GM12864 (cell line): ENCODE measurements at regions not wholly inside any gene's neighbourhood (a gene's known extent, or its start where the extent isn't known, plus 50 kb on each side); places are given as distances from the start of the nearest gene placed in this dataset.
A peak's percentile ranks its signal among the peaks of the same experiment; 100 is the strongest.
"Not testable (repeated sequence)": the region's sequence is repeated elsewhere in the genome, so short reads cannot be mapped to it uniquely, and the experiment has no call there.

Experiments
- DNase-seq: peaks from one replicate; pipeline ENCODE4 v3.0.0-alpha.2; 2011; ENCODE audit warnings: low read depth
- H3K4me3 ChIP-seq: 2 replicates; pipeline ENCODE4 v1.5.1; 2011; ENCODE audit warnings: mild to moderate bottlenecking, low read depth, low read length, control low read depth
- TF ChIP-seq, protein P1 (sequence below): IDR thresholded peaks from 2 replicates; pipeline ENCODE4 v1.5.1; 2011; ENCODE audit warnings: low read depth, mild to moderate bottlenecking, moderate library complexity, low read length, control low read depth, inconsistent platforms; ENCODE audit errors: missing control alignments

DNA sequence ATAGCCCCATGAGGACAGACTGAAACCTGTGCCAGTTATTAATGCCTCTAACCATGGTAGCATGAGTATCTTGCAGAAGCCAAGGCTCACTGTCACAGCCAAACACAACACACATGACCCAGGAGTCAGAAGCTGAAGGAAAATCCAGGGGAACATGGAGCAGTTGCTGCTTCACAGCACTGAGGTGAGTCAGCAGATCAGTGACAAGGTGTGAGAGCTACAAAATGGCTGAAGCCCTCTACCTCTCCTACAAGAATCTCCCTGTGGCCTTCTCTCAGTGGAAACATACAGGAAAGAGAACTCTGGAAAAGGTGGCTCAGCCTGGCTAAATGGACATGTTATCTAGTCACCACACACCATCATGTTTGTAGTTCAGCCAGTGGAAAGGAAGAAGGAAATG, 93.5 kb downstream of the NAB1 start:
- DNase-seq, result no peak
- TF ChIP-seq, protein P1, sequence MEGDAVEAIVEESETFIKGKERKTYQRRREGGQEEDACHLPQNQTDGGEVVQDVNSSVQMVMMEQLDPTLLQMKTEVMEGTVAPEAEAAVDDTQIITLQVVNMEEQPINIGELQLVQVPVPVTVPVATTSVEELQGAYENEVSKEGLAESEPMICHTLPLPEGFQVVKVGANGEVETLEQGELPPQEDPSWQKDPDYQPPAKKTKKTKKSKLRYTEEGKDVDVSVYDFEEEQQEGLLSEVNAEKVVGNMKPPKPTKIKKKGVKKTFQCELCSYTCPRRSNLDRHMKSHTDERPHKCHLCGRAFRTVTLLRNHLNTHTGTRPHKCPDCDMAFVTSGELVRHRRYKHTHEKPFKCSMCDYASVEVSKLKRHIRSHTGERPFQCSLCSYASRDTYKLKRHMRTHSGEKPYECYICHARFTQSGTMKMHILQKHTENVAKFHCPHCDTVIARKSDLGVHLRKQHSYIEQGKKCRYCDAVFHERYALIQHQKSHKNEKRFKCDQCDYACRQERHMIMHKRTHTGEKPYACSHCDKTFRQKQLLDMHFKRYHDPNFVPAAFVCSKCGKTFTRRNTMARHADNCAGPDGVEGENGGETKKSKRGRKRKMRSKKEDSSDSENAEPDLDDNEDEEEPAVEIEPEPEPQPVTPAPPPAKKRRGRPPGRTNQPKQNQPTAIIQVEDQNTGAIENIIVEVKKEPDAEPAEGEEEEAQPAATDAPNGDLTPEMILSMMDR, result no peak
- no peak overlapping the region for H3K4me3 ChIP-seq

DNA sequence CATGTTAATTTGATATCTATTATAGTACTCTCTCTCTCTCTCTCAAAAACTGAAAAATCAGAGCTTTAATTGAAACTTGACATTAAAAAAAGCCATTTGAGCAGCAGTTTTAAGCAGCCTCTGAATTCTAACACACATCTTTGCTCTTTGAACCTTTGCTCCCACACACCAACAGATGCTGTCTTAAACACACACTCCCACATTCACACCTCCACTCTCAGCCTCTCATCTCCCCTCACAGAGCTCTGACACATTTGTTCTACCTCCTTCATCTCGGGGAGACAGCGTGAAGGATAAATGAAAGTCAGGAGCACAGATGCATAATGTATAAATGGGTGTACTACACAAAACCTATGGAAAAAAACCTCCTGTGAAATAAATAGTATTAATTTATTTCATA, 95.2 kb downstream of the NAB1 start:
- TF ChIP-seq, protein P1, result no peak
- no peak overlapping the region for H3K4me3 ChIP-seq
- no peak for DNase-seq

- TF ChIP-seq, protein P1, result no peak
- no peak for DNase-seq
- H3K4me3 ChIP-seq, result no peak overlapping the region
These were observed 98.3 kb downstream of the NAB1 start for GRCh38 chr2:190746971-190747761.

GRCh38 chr2:190748966-190749365, 100.1 kb downstream of the NAB1 start:
- H3K4me3 ChIP-seq, result no peak overlapping the region
- TF ChIP-seq, protein P1, result no peak
- no peak for DNase-seq

GRCh38 chr2:190755772-190756415, 107.0 kb downstream of the NAB1 start:
- TF ChIP-seq, protein P1, result no peak
- no peak overlapping the region for H3K4me3 ChIP-seq
- no peak for DNase-seq

- DNase-seq, result no peak
- H3K4me3 ChIP-seq, result no peak overlapping the region
- TF ChIP-seq, protein P1, result no peak
These were observed 110.9 kb downstream of the NAB1 start for GRCh38 chr2:190759749-190760213.

GRCh38 chr2:190760353-190761150, 111.7 kb downstream of the NAB1 start:
- not testable (repeated sequence) for DNase-seq
- peak overlapping the region; percentile 36 for H3K4me3 ChIP-seq

GRCh38 chr2:190761216-190761615, 112.3 kb downstream of the NAB1 start:
- H3K4me3 ChIP-seq, DNase-seq: not testable (repeated sequence)
